SH-SY5Y (cell line): ENCODE measurements at regions not wholly inside any gene's neighbourhood (a gene's known extent, or its start where the extent isn't known, plus 50 kb on each side); places are given as distances from the start of the nearest gene placed in this dataset.

ENCODE experiments used
- GATA2 ChIP-seq: IDR thresholded peaks from 2 replicates; pipeline ENCODE4 v1.6.1; 2011; ENCODE audit warnings: mild to moderate bottlenecking, low read depth, low read length
- GATA3 ChIP-seq: IDR thresholded peaks from 2 replicates; pipeline ENCODE4 v1.6.1; 2011; ENCODE audit warnings: low read depth, mild to moderate bottlenecking, low read length, moderate library complexity

- no peak for TF ChIP-seq GATA2
- TF ChIP-seq GATA3: no peak
These were observed 120.2 kb upstream of the RFLNA start for GRCh38 chr12:124174451-124175348.
